Endothelial cell of umbilical vein (primary cell): ENCODE measurements at regions not wholly inside any gene's neighbourhood (a gene's known extent, or its start where the extent isn't known, plus 50 kb on each side); places are given as distances from the start of the nearest gene placed in this dataset.
"Not testable (repeated sequence)": the region's sequence is repeated elsewhere in the genome, so short reads cannot be mapped to it uniquely, and the experiment has no call there.

Source experiments
- BruUV-seq: library from RNA; stranded (reverse); fragments of 400-500 nt; replicated peaks from 2 replicates; lab custom pipeline; 2021; lab: Mats Ljungman, UMichigan
- CTCF ChIA-PET: fragments of 300-600, 350-600 bp; sonication (Branson Sonifier 250); formaldehyde crosslinking; loops from one replicate; lab custom pipeline; 2021; ENCODE audit warnings: antibody characterized with exemption, inconsistent platforms; lab: Charles Lee
- POLR2A ChIA-PET: fragments of 300-600, 350-600 bp; sonication (Branson Sonifier 250); formaldehyde crosslinking; loops from one replicate; lab custom pipeline; 2021; ENCODE audit warnings: antibody characterized with exemption, inconsistent platforms; lab: Charles Lee
- DNase-seq: peaks from one replicate; pipeline ENCODE4 v3.0.0-alpha.2; 2011; ENCODE audit warnings: low read depth, low spot score
- FAIRE-seq: peaks from 2 replicates; lab custom pipeline; 2011; peaks lifted over from hg19 to GRCh38; lab: Jason Lieb, UNC
- H2AFZ ChIP-seq: 2 replicates; pipeline ENCODE4 v1.6.0; 2012; ENCODE audit warnings: low read depth, low read length, control low read depth, inconsistent platforms
- H3K27ac ChIP-seq: 2 replicates; pipeline ENCODE4 v1.5.1; 2011; ENCODE audit warnings: low read depth, mild to moderate bottlenecking, control low read depth, low read length, moderate library complexity; ENCODE audit not compliant: insufficient read depth
- H3K27me3 ChIP-seq, 2 experiments: 2 replicates each; pipeline versions ENCODE4 v1.6.0 to v1.6.1; 2011; ENCODE audit warnings: low read length in 2 of 2, mixed read lengths in 1 of 2; ENCODE audit not compliant: control insufficient read depth in 2 of 2, insufficient read depth in 2 of 2
- H3K36me3 ChIP-seq, 2 experiments: 2 replicates in 1 of 2; 3 replicates in 1 of 2; pipeline ENCODE4 v1.5.1; 2011; ENCODE audit warnings: low read length in 2 of 2, mild to moderate bottlenecking in 1 of 2, moderate library complexity in 1 of 2; ENCODE audit not compliant: control insufficient read depth in 2 of 2, insufficient read depth in 2 of 2; ENCODE audit errors: extremely low read depth in 1 of 2
- H3K4me1 ChIP-seq: 3 replicates; pipeline ENCODE4 v1.5.1; 2011; ENCODE audit warnings: mild to moderate bottlenecking, low read length; ENCODE audit not compliant: control insufficient read depth, insufficient read depth; ENCODE audit errors: extremely low read depth
- H3K4me2 ChIP-seq: 2 replicates; pipeline ENCODE4 v1.6.1; 2011; ENCODE audit warnings: low read length, control low read depth, mixed read lengths; ENCODE audit not compliant: insufficient read depth
- H3K4me3 ChIP-seq, 3 experiments: fragments of 200-600 bp in 1 of 3; sonication (generic), shearing (Covaris generic) in 1 of 3; replicated peaks in 1 of 3; 2 replicates each; pipeline ENCODE4 v1.5.1; 2011 to 2016; ENCODE audit warnings: control low read depth in 3 of 3, low read length in 3 of 3, mild to moderate bottlenecking in 2 of 3, inconsistent platforms in 1 of 3, low read depth in 1 of 3, moderate library complexity in 1 of 3; ENCODE audit not compliant: insufficient read depth in 1 of 3
- H3K79me2 ChIP-seq: 2 replicates; pipeline ENCODE4 v1.6.0; 2012; ENCODE audit warnings: low read length, inconsistent platforms; ENCODE audit not compliant: control insufficient read depth, insufficient read depth
- H3K9ac ChIP-seq: replicated peaks from 2 replicates; pipeline ENCODE3; 2011; ENCODE audit warnings: low read length, control low read depth; ENCODE audit not compliant: insufficient read depth; ENCODE audit errors: extremely low read depth
- H3K9me1 ChIP-seq: replicated peaks from 3 replicates; pipeline ENCODE4 v1.6.0; 2011; ENCODE audit warnings: mild to moderate bottlenecking, low read length; ENCODE audit not compliant: control insufficient read depth, insufficient read depth; ENCODE audit errors: extremely low read depth
- H3K9me3 ChIP-seq: replicated peaks from 2 replicates; pipeline ENCODE4 v1.5.1; 2012; ENCODE audit warnings: low read length, inconsistent platforms; ENCODE audit not compliant: control insufficient read depth, insufficient read depth
- H4K20me1 ChIP-seq: replicated peaks from 2 replicates; pipeline ENCODE3; 2011; ENCODE audit warnings: mild to moderate bottlenecking, low read length; ENCODE audit not compliant: control insufficient read depth, insufficient read depth; ENCODE audit errors: extremely low read depth
- EZH2 ChIP-seq: IDR thresholded peaks from 2 replicates; pipeline ENCODE4 v1.6.1; 2012; ENCODE audit warnings: borderline replicate concordance, low read depth, mild to moderate bottlenecking, moderate library complexity, low read length, inconsistent platforms; ENCODE audit not compliant: severe bottlenecking
- FOS ChIP-seq: IDR thresholded peaks from 2 replicates; pipeline ENCODE4 v1.6.1; 2011; ENCODE audit warnings: mild to moderate bottlenecking, low read length, moderate library complexity, borderline replicate concordance; ENCODE audit not compliant: insufficient read depth
- GATA2 ChIP-seq: IDR thresholded peaks from 2 replicates; pipeline ENCODE4 v1.7.0; 2011; ENCODE audit warnings: low read depth, mild to moderate bottlenecking, moderate library complexity, mixed read lengths, low read length; ENCODE audit not compliant: insufficient read length, insufficient read depth
- JUN ChIP-seq: IDR thresholded peaks from 2 replicates; pipeline ENCODE4 v1.6.1; 2011; ENCODE audit warnings: borderline replicate concordance, low read depth; ENCODE audit not compliant: insufficient read length, insufficient read depth
- MYC ChIP-seq: IDR thresholded peaks from one replicate; pipeline ENCODE4 v1.6.1; 2011; ENCODE audit warnings: mild to moderate bottlenecking, low read depth, low read length
- POLR2A ChIP-seq: IDR thresholded peaks from 2 replicates; pipeline ENCODE4 v1.6.1; 2012; ENCODE audit warnings: low read depth, mild to moderate bottlenecking, control low read depth, low read length
- POLR2AphosphoS5 ChIP-seq: IDR thresholded peaks from 2 replicates; pipeline ENCODE4 v1.6.1; 2012; ENCODE audit warnings: low read depth, mild to moderate bottlenecking, control low read depth, low read length, moderate library complexity; ENCODE audit not compliant: insufficient read depth
- dilution Hi-C: fragments of 300-500 bp; cut with MboI; formaldehyde crosslinking; loops from one replicate; pipeline ENCODE4 v1.15.0; 2019; ENCODE audit warnings: low sequenced_read_pairs; ENCODE audit not compliant: extremely low pct_ligation_motif_present
- intact Hi-C: fragments of 100-400 bp; cut with micrococcal nuclease; formaldehyde crosslinking; loops from one replicate; pipeline ENCODE4 v1.10.0; 2022
- TF ChIP-seq, protein P1 (sequence below), 2 donors: IDR thresholded peaks; 1 replicate in 1 of 2; 2 replicates in 1 of 2; pipeline ENCODE4 v1.5.1; 2011; ENCODE audit warnings: low read length in 2 of 2, mild to moderate bottlenecking in 2 of 2, moderate library complexity in 2 of 2, control low read depth in 1 of 2, inconsistent platforms in 1 of 2, low read depth in 1 of 2; ENCODE audit not compliant: insufficient read depth in 1 of 2; ENCODE audit errors: extremely low read depth in 1 of 2
- TF ChIP-seq, protein P2 (sequence below): IDR thresholded peaks from 2 replicates; pipeline ENCODE4 v1.6.1; 2011; ENCODE audit not compliant: insufficient read depth, insufficient read length

DNA sequence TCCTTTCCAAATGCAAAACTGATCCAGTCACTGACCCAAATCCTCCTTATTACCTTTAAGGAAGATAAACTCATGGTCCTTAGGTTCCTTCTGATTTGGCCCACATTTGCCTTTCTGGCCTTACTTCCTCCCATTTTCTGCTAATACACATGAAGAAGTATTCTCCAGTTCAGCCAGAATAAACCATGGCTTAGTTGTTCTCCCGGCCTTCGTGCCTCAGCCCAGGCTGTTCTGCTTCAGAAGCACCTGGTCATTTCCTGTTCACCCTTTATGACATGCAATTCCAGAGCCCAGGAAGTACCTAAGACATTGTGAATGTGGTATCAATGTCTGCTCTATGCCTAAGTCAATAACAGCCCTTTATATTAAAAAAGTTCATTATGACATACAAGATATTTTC lies 4790.1 kb upstream of the OR11H1 start:
- H3K27me3 ChIP-seq, CTCF ChIA-PET, dilution Hi-C loops, DNase-seq, H3K4me3 ChIP-seq, H3K79me2 ChIP-seq, H3K36me3 ChIP-seq, H3K4me1 ChIP-seq, H3K4me2 ChIP-seq, FAIRE-seq, H3K27ac ChIP-seq, H3K9me1 ChIP-seq, H2AFZ ChIP-seq, BruUV-seq, H4K20me1 ChIP-seq, intact Hi-C loops, H3K9ac ChIP-seq, POLR2A ChIA-PET: not testable (repeated sequence)
- H3K9me3 ChIP-seq = peaks cover 16% of the 10 kb centered on the region

DNA sequence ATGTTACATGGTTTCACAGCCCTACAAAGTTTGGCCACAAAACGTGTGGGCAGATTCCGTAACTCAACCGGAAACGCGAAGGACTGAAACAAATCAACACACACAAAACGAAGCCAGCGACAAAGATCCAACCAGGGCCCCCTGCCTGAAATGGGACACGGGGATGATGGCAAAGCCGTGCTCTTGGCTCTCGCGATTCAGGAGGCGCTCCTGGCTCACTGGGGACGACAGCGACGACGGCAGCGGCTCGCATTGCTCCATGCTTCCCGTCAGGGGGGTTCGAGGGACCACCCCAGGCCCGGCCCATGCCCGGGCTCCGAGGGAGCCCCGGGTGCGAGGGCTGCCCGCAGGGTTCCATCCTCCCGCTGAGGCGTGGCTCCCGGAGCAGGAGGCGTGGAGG lies 4786.8 kb upstream of the OR11H1 start:
- H3K9me1 ChIP-seq = no peaks in the 10 kb centered on the region
- H3K9me3 ChIP-seq = peaks cover 18% of the 10 kb centered on the region
- no peaks in the 10 kb centered on the region for H3K36me3 ChIP-seq
- H4K20me1 ChIP-seq = no peaks in the 10 kb centered on the region
- no peak overlapping the region for H2AFZ ChIP-seq
- dilution Hi-C loops = no loop called here
- no peak overlapping the region for H3K9ac ChIP-seq
- no peak for TF ChIP-seq MYC
- TF ChIP-seq FOS = no peak
- TF ChIP-seq POLR2A = no peak
- TF ChIP-seq POLR2AphosphoS5 = no peak
- TF ChIP-seq EZH2 = no peak
- TF ChIP-seq GATA2 = no peak
- no peak for TF ChIP-seq JUN
- TF ChIP-seq, protein P1, sequence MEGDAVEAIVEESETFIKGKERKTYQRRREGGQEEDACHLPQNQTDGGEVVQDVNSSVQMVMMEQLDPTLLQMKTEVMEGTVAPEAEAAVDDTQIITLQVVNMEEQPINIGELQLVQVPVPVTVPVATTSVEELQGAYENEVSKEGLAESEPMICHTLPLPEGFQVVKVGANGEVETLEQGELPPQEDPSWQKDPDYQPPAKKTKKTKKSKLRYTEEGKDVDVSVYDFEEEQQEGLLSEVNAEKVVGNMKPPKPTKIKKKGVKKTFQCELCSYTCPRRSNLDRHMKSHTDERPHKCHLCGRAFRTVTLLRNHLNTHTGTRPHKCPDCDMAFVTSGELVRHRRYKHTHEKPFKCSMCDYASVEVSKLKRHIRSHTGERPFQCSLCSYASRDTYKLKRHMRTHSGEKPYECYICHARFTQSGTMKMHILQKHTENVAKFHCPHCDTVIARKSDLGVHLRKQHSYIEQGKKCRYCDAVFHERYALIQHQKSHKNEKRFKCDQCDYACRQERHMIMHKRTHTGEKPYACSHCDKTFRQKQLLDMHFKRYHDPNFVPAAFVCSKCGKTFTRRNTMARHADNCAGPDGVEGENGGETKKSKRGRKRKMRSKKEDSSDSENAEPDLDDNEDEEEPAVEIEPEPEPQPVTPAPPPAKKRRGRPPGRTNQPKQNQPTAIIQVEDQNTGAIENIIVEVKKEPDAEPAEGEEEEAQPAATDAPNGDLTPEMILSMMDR (IDR thresholded peaks at IDR 0.05; ENCODE audit: extremely low read depth in 1 of 2, insufficient read depth in 1 of 2, low read depth in 1 of 2, low read length in 2 of 2) = no peak
- TF ChIP-seq, protein P2, sequence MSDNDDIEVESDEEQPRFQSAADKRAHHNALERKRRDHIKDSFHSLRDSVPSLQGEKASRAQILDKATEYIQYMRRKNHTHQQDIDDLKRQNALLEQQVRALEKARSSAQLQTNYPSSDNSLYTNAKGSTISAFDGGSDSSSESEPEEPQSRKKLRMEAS = no peak
- no peak overlapping the region for H3K4me2 ChIP-seq
- ChIA-PET POLR2A (no interaction called here), CTCF (no interaction called here)
- H3K4me1 ChIP-seq = no peaks in the 10 kb centered on the region
- H3K79me2 ChIP-seq = no peaks in the 10 kb centered on the region
- H3K27ac ChIP-seq = no peak overlapping the region
- FAIRE-seq (no peak), DNase-seq (no peak)
- no peaks in the 10 kb centered on the region for H3K27me3 ChIP-seq
- no peak overlapping the region for H3K4me3 ChIP-seq
- intact Hi-C loops = no loop called here
- no TSS peak for BruUV-seq

DNA sequence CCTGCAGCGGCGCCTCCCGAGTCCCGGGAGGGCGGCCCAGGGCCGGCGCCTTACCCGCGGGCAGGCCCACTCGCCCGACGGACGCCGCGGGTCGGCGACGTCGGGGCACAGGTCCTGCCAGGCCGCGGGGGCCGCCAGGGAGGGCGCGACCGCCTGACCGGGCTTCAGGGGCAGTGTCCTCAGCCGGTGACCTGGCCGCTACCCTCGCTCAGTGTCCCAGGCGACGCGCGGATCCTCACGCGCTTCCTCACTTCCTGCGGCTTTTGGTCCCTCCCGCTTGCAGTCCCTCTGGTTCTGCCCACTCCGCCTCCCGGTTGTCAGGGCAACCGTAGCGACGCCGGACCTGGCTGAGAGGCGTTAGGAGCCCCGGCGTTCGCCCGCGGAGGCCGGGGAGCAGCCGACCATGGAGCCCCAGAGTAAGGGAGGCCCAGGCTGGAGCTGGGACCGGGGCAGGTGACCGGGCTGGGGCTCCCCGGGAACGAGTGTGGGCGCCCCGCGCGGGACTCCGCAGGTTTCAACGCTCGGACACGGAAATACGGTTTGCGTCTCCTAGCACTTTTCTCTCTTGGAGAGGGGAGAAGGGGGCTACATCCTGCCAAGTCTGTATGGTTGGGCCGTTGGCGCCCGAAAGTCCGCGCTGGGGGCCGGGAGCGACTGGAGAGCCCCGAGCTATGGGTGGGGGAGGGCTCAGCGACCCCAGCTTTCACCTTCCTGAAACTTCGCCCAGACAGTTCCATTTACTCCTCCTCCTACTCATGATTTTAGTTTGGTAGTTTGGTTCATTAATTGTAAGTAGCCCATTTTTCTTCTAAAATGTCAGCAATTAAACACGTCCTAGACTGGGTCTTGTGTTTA lies 4786.0 kb upstream of the OR11H1 start:
- H3K4me1 ChIP-seq, dilution Hi-C loops, DNase-seq, intact Hi-C loops, H3K27me3 ChIP-seq, H3K9ac ChIP-seq, H4K20me1 ChIP-seq, H3K79me2 ChIP-seq, CTCF ChIA-PET, BruUV-seq, H3K27ac ChIP-seq, FAIRE-seq, H3K4me3 ChIP-seq, H2AFZ ChIP-seq, H3K36me3 ChIP-seq, POLR2A ChIA-PET, H3K4me2 ChIP-seq, H3K9me1 ChIP-seq: not testable (repeated sequence)
- H3K9me3 ChIP-seq = peaks cover 18% of the 10 kb centered on the region
